Hepatocyte (in vitro differentiated cells): ENCODE measurements at regions not wholly inside any gene's neighbourhood (a gene's known extent, or its start where the extent isn't known, plus 50 kb on each side); places are given as distances from the start of the nearest gene placed in this dataset.

Experiments
- EZH2 ChIP-seq: fragments of 200-600 bp; sonication (generic); IDR thresholded peaks from 2 replicates; pipeline ENCODE4 v1.6.1; 2016; ENCODE audit warnings: antibody characterized with exemption, mild to moderate bottlenecking, borderline replicate concordance
- EZH2phosphoT487 ChIP-seq: fragments of 200-600 bp; sonication (generic); IDR thresholded peaks from one replicate; pipeline ENCODE4 v1.6.1; 2018; ENCODE audit warnings: antibody characterized with exemption, mild to moderate bottlenecking, low read depth, moderate library complexity; ENCODE audit not compliant: unreplicated experiment, severe bottlenecking
- TF ChIP-seq, protein P1 (sequence below): fragments of 200-600 bp; sonication (generic); IDR thresholded peaks from 2 replicates; pipeline ENCODE4 v1.5.1; 2016; ENCODE audit warnings: antibody characterized with exemption, mild to moderate bottlenecking; ENCODE audit not compliant: poor library complexity

DNA sequence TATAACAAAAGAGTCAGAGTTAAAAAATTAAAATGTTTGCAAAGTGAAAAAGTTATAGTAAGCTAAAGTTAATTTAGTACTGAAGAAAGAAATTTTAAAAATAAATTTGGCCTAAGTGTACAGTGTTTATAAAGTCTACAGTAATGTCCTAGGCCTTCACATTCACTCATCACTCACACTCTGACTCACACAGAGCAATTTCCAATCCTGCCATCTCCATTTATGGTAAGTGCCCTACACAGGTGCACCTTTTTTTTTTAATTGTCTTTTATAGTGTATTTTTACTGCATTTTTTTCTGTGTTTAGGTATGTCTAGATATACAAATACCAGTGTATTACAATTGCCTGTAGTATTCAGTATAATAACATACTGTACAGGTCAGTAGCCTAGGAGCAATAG is 562.9 kb downstream of the PIK3C3 start:
- TF ChIP-seq, protein P1, sequence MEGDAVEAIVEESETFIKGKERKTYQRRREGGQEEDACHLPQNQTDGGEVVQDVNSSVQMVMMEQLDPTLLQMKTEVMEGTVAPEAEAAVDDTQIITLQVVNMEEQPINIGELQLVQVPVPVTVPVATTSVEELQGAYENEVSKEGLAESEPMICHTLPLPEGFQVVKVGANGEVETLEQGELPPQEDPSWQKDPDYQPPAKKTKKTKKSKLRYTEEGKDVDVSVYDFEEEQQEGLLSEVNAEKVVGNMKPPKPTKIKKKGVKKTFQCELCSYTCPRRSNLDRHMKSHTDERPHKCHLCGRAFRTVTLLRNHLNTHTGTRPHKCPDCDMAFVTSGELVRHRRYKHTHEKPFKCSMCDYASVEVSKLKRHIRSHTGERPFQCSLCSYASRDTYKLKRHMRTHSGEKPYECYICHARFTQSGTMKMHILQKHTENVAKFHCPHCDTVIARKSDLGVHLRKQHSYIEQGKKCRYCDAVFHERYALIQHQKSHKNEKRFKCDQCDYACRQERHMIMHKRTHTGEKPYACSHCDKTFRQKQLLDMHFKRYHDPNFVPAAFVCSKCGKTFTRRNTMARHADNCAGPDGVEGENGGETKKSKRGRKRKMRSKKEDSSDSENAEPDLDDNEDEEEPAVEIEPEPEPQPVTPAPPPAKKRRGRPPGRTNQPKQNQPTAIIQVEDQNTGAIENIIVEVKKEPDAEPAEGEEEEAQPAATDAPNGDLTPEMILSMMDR = no peak
- no peak for TF ChIP-seq EZH2phosphoT487
- no peak for TF ChIP-seq EZH2
